HG02610 (cell line): ENCODE measurements at regions not wholly inside any gene's neighbourhood (a gene's known extent, or its start where the extent isn't known, plus 50 kb on each side); places are given as distances from the start of the nearest gene placed in this dataset.

Experiments
- ATAC-seq: cut with Tn5 transposase; IDR thresholded peaks from one replicate; pipeline ENCODE4 v1.9.1; 2021; ENCODE audit warnings: mild to moderate bottlenecking, moderate library complexity; ENCODE audit not compliant: unreplicated experiment

- no peak for ATAC-seq
These were observed 58.6 kb upstream of the KLHL29 start for GRCh38 chr2:23326330-23326729.

DNA sequence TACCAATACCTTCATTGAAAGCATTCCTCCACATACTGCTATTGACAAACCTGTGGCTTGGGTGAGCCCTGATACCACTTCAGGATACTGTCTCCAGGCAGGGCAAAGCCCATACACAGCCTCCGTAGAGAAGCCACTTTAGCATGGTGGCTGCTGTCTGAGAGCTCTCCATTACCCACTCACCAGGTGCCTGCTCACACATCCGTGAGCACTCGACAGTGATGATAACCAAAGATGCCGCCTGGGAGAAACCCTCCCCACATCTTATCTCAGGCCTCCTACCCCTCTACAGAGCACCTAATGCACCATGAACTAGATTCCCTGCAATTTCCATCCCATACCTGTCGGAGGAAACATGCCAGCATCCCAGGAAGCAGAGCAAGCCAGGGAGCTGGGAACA is 57.6 kb upstream of the KLHL29 start:
- ATAC-seq, result no peak

- ATAC-seq, result no peak
These were observed 57.1 kb upstream of the KLHL29 start for GRCh38 chr2:23327887-23328286.

DNA sequence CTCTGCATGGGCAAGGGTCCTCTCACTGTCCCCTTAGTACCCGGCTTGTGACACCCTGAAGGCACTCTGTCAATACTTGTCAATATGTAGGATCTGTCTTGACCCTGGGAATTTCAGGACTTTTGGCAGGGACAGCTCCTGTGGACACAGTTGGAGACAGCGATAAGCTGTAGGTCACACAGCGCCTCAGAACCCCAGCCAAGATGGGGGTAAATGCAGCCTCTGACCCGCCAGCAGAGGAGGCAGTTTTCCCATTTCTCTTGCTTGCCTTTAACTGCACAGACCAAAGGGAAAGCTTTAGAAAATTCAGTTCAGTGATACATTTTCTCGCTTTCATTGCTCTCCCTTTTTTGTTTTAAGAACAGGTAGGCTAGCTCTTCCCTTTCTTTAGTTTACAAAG is 54.8 kb upstream of the KLHL29 start:
- ATAC-seq, result no peak
